Upper lobe of right lung (tissue), 1 donor: ENCODE measurements at regions not wholly inside any gene's neighbourhood (a gene's known extent, or its start where the extent isn't known, plus 50 kb on each side); places are given as distances from the start of the nearest gene placed in this dataset.

Source experiments
- ATAC-seq: fragments of 200-7000 bp; cut with Tn5 transposase; one replicate; pipeline ENCODE4 v1.9.1; 2020; ENCODE audit warnings: mild to moderate bottlenecking, moderate library complexity
- DNase-seq: peaks from one replicate; pipeline ENCODE4 v3.0.0-alpha.2; 2020
- H3K27ac ChIP-seq: fragments of 200-600 bp; one replicate; pipeline ENCODE4 v1.8.0; 2022
- H3K27me3 ChIP-seq: fragments of 200-600 bp; one replicate; pipeline ENCODE4 v1.8.0; 2022; ENCODE audit warnings: mild to moderate bottlenecking
- H3K36me3 ChIP-seq: fragments of 200-600 bp; one replicate; pipeline ENCODE4 v1.8.0; 2022
- H3K4me1 ChIP-seq: fragments of 200-600 bp; one replicate; pipeline ENCODE4 v1.8.0; 2022
- H3K4me3 ChIP-seq: fragments of 200-600 bp; one replicate; pipeline ENCODE4 v1.8.0; 2022; ENCODE audit warnings: mild to moderate bottlenecking
- H3K9me3 ChIP-seq: fragments of 200-600 bp; one replicate; pipeline ENCODE4 v1.8.0; 2022
- CTCF ChIP-seq: fragments of 200-600 bp; IDR thresholded peaks from one replicate; pipeline ENCODE4 v1.8.0; 2022; ENCODE audit warnings: antibody characterized with exemption
- intact Hi-C: fragments of 100-400 bp; cut with DNase I; formaldehyde crosslinking; loops from one replicate; pipeline ENCODE4 v1.11.0; 2022
- donor health status: DM: no; HTN: yes; CAD: no; lungs with severe emphysema.

- H3K27me3 ChIP-seq = peaks cover 4% of the 10 kb centered on the region
- no peaks in the 10 kb centered on the region for H3K4me1 ChIP-seq
- H3K36me3 ChIP-seq = no peaks in the 10 kb centered on the region
- no peaks in the 10 kb centered on the region for H3K9me3 ChIP-seq
- no peak overlapping the region for H3K27ac ChIP-seq
- ATAC-seq (no peak), DNase-seq (no peak)
- TF ChIP-seq CTCF = no peak
- H3K4me3 ChIP-seq = no peak overlapping the region
- intact Hi-C loops = no loop called here
These were observed 141.0 kb downstream of the FOXD2 start for GRCh38 chr1:47578721-47579419.

DNA sequence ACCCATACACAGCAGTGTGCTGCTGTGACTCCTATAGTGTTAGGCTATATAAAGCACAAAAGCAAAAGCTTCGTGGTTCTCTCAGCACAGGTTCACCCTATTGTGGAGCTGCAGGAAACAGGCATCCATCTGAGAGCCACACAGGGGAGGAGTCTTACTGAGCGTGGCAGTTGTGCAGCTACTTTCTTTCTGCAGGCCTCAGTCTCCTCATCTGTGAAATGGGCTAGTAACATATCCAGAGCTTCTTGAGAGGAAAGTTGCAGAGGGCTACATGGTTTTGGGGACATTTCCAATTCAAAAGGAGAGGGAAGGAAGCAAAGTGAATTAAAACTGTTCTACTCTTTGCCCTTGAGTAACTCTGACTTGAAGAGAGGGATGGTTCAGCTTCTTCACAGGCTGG lies 142.0 kb downstream of the FOXD2 start:
- DNase-seq = no peak
- intact Hi-C loops = no loop called here

GRCh38 chr1:47580451-47580995 lies 142.7 kb downstream of the FOXD2 start:
- ATAC-seq (no peak), DNase-seq (no peak)
- intact Hi-C loops = no loop called here
- no peak overlapping the region for H3K4me3 ChIP-seq
- TF ChIP-seq CTCF = no peak
- H3K27me3 ChIP-seq = peaks cover 4% of the 10 kb centered on the region
- no peak overlapping the region for H3K27ac ChIP-seq
- H3K36me3 ChIP-seq = no peaks in the 10 kb centered on the region
- no peaks in the 10 kb centered on the region for H3K9me3 ChIP-seq
- H3K4me1 ChIP-seq = no peaks in the 10 kb centered on the region

More for the DNA sequence above, 142.0 kb downstream of the FOXD2 start:
- Histone ChIP-seq H3K27ac (no peak overlapping the region), H3K4me3 (no peak overlapping the region), H3K36me3 (no peaks in the 10 kb centered on the region), H3K9me3 (no peaks in the 10 kb centered on the region), H3K4me1 (no peaks in the 10 kb centered on the region), H3K27me3 (peaks cover 4% of the 10 kb centered on the region)
- no peak for TF ChIP-seq CTCF
- ATAC-seq = no peak

GRCh38 chr1:47582891-47583608 lies 145.2 kb downstream of the FOXD2 start:
- peaks cover 4% of the 10 kb centered on the region for H3K27me3 ChIP-seq
- DNase-seq = no peak
- no peak overlapping the region for H3K4me3 ChIP-seq
- no peaks in the 10 kb centered on the region for H3K4me1 ChIP-seq
- H3K9me3 ChIP-seq = no peaks in the 10 kb centered on the region
- intact Hi-C loops = no loop called here
- TF ChIP-seq CTCF = no peak
- H3K27ac ChIP-seq = no peak overlapping the region
- H3K36me3 ChIP-seq = no peaks in the 10 kb centered on the region
- no peak for ATAC-seq

- peak; percentile 80 for ATAC-seq
- no peaks in the 10 kb centered on the region for H3K4me1 ChIP-seq
- intact Hi-C loops = no loop called here
- no peaks in the 10 kb centered on the region for H3K9me3 ChIP-seq
- no peaks in the 10 kb centered on the region for H3K36me3 ChIP-seq
- TF ChIP-seq CTCF = no peak
- no peak overlapping the region for H3K4me3 ChIP-seq
- H3K27ac ChIP-seq = no peak overlapping the region
- no peak for DNase-seq
- H3K27me3 ChIP-seq = peaks cover 4% of the 10 kb centered on the region
These were observed 146.4 kb downstream of the FOXD2 start for GRCh38 chr1:47584249-47584648.
